ENCODE measurements at regions not wholly inside any gene's neighbourhood (a gene's known extent, or its start where the extent isn't known, plus 50 kb on each side); places are given as distances from the start of the nearest gene placed in this dataset.

- Histone ChIP-seq H3K36me3 (ENCODE audit: control insufficient read depth in 4 of 4, insufficient read depth in 3 of 4, low read depth in 1 of 4, low read length in 3 of 4) (no peaks in the 10 kb centered on the region), H3K27ac (ENCODE audit: low read depth in 1 of 2, low read length in 2 of 2) (no peak overlapping the region), H3K9ac (ENCODE audit: low read depth in 1 of 2, low read length in 2 of 2) (no peak overlapping the region), H3K4me1 (ENCODE audit: control insufficient read depth in 4 of 4, insufficient read depth in 4 of 4, low read length in 3 of 4) (no peaks in the 10 kb centered on the region), H3K9me3 (ENCODE audit: control insufficient read depth in 4 of 4, low read length in 3 of 4) (no peaks in the 10 kb centered on the region), H3K4me3 (ENCODE audit: low read depth in 1 of 3, low read length in 3 of 3) (no peak overlapping the region), H3K27me3 (ENCODE audit: control insufficient read depth in 4 of 4, insufficient read depth in 4 of 4, low read length in 3 of 4) (peaks cover 0 to 3% (median 1%) of the 10 kb centered on the region in 4 donors)
- WGBS: 88% methylated on average over 4 of the region's 4 CpGs
- TF ChIP-seq ATF3 (IDR thresholded peaks at IDR 0.05) (no peak), CTCF (IDR thresholded peaks at IDR 0.05; ENCODE audit: low read depth, low read length, missing input control) (no peak), FOXA2 (IDR thresholded peaks at IDR 0.05) (no peak), REST (IDR thresholded peaks at IDR 0.05) (no peak), SP1 (IDR thresholded peaks at IDR 0.05) (no peak), GABPA (IDR thresholded peaks at IDR 0.05 in 1 of 2, conservative IDR thresholded peaks at IDR 0.05 in 1 of 2) (no peak), MAX (IDR thresholded peaks at IDR 0.05) (no peak), JUND (IDR thresholded peaks at IDR 0.05) (no peak), FOXA1 (IDR thresholded peaks at IDR 0.05) (no peak), TAF1 (conservative IDR thresholded peaks at IDR 0.05) (no peak), RAD21 (IDR thresholded peaks at IDR 0.05) (no peak), HNF4A (conservative IDR thresholded peaks at IDR 0.05) (no peak), RXRA (IDR thresholded peaks at IDR 0.05) (no peak)
- DNase-seq (ENCODE audit: low spot score): no peak
These were observed 323.5 kb downstream of the RRAGC start for GRCh38 chr1:38536089-38536488.

GRCh38 chr1:38534473-38534823 is 325.1 kb downstream of the RRAGC start:
- Histone ChIP-seq H3K27me3 (ENCODE audit: control insufficient read depth in 4 of 4, insufficient read depth in 4 of 4, low read length in 3 of 4) (peaks cover 0 to 3% (median 1%) of the 10 kb centered on the region in 4 donors), H3K9ac (ENCODE audit: low read depth in 1 of 2, low read length in 2 of 2) (no peak overlapping the region), H3K4me1 (ENCODE audit: control insufficient read depth in 4 of 4, insufficient read depth in 4 of 4, low read length in 3 of 4) (no peaks in the 10 kb centered on the region), H3K27ac (ENCODE audit: low read depth in 1 of 2, low read length in 2 of 2) (no peak overlapping the region), H3K4me3 (ENCODE audit: low read depth in 1 of 3, low read length in 3 of 3) (no peak overlapping the region), H3K36me3 (ENCODE audit: control insufficient read depth in 4 of 4, insufficient read depth in 3 of 4, low read depth in 1 of 4, low read length in 3 of 4) (no peaks in the 10 kb centered on the region), H3K9me3 (ENCODE audit: control insufficient read depth in 4 of 4, low read length in 3 of 4) (no peaks in the 10 kb centered on the region)
- no peak for TF ChIP-seq YY1 (IDR thresholded peaks at IDR 0.05)
- no peak for TF ChIP-seq NR2F2 (IDR thresholded peaks at IDR 0.05)
- no peak for TF ChIP-seq SP1 (IDR thresholded peaks at IDR 0.05)
- TF ChIP-seq JUND (IDR thresholded peaks at IDR 0.05): no peak
- no peak for TF ChIP-seq HNF4G (IDR thresholded peaks at IDR 0.05)
- no peak for TF ChIP-seq HNF4A (conservative IDR thresholded peaks at IDR 0.05)
- no peak for TF ChIP-seq GABPA (IDR thresholded peaks at IDR 0.05 in 1 of 2, conservative IDR thresholded peaks at IDR 0.05 in 1 of 2)
- no peak for TF ChIP-seq TAF1 (conservative IDR thresholded peaks at IDR 0.05)
- no peak for TF ChIP-seq FOXA2 (IDR thresholded peaks at IDR 0.05)
- no peak for TF ChIP-seq FOXA1 (IDR thresholded peaks at IDR 0.05)
- TF ChIP-seq ATF3 (IDR thresholded peaks at IDR 0.05): no peak
- no peak for TF ChIP-seq ZBTB33 (IDR thresholded peaks at IDR 0.05)
- no peak for TF ChIP-seq RXRA (IDR thresholded peaks at IDR 0.05)
- no peak for TF ChIP-seq RAD21 (IDR thresholded peaks at IDR 0.05)
- TF ChIP-seq REST (IDR thresholded peaks at IDR 0.05): no peak
- 81% methylated on average over 7 of the region's 7 CpGs for WGBS
- DNase-seq (ENCODE audit: low spot score): no peak

Data from liver (tissue), 8 donors.